GM21390 (cell line): ENCODE measurements at regions not wholly inside any gene's neighbourhood (a gene's known extent, or its start where the extent isn't known, plus 50 kb on each side); places are given as distances from the start of the nearest gene placed in this dataset.

ENCODE experiments used
- ATAC-seq: cut with Tn5 transposase; IDR thresholded peaks from one replicate; pipeline ENCODE4 v1.9.1; 2021; ENCODE audit not compliant: unreplicated experiment

DNA sequence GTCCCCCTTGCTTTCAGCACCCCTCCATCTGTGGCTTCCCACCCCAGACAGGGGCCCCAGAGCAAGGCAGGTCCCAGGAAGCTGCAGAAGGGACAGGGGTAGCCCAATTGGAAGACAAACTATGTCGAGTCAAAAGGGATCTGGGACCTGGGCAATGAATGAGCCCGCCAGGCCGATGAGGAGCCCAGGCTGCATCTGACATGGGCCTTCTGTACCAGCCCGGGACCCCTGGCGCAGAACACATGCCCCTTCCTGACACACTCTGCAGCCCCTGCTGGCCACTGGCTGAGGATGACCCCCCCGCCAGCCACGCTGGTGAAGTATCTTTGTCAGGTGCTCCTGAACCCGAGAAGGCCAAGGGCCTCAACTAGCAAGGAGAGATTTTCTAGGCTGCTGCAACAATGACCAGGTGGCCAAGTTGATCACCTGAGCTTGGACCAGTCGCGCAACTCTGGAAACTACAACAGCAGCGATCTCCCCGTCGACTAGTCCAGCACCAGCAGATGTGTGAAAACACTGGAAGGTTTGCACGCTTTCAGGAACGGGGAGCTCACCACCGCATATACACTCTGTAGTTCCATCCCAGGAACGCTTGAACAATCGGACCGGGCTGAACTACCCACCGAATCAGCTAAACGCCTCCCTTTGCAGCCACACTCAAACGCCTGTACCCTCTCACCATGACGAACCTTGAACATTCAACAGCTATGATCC is 119.0 kb downstream of the NCOR2 start:
- ATAC-seq, result no peak

DNA sequence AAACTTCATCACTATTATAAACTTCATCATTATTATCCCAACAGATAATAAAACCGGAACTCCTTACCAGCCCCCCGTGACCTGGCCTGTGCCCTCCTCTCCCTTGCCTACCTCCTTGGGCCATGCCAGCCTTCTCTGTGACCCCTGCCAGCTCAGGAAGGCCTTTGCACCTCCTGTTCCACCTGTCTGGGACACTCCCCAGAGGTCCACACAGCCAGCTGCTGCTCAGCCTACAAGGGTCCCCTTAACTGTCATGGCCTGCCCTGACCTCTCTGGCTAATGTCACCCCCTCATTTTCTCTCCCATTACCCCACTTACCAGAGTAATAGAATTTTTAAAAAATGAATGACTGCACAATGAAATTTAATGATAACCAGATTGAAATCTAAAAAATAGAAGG is 121.0 kb downstream of the NCOR2 start:
- no peak for ATAC-seq

DNA sequence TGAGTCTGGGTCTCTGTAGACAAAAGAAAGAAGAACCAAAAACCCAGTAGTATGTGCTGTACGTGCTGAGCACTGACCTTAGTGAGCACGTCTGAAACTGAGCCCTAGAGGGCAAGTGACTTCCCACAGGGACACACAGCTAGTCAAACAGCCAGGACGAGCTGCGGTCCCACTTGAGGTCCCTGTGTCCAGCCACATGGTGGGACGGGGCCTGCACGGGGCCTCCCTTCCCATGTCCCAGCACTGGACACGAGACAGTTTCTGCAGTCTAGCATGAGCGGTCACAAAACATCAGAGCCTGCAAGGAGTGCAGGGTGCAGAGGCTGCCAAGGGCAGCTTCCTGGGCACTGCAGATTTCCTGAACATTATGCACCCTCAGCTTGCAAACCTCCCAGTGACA is 121.6 kb downstream of the NCOR2 start:
- no peak for ATAC-seq

DNA sequence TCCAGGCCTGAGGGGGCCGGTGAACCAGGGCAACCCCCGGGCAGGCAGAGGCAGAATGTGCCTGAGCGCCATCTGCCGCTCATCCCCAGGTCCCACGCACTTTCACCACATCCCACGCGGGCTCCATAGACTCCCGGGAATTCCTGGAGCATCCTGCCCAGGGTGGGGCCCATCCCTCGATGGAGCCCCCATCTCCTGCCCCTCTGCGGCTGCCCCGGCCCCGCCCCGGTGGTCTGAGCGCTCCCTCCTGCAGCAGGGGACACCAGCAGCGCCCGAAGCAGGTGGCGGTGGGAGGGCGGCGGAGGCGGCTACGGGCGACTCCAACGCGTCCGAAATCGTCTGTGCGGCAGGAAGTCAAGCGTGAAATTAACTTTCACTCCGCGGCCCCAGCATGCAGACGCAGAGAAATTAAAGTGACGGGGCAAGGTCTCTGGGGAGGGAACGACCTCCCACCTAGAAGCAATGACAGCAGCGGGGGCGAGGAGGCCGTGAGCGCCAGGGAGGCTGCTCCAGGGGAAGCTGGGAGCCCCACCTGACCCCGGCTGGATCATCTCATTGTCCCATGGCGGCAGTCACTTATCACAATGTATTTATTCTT is 122.2 kb downstream of the NCOR2 start:
- no peak for ATAC-seq

DNA sequence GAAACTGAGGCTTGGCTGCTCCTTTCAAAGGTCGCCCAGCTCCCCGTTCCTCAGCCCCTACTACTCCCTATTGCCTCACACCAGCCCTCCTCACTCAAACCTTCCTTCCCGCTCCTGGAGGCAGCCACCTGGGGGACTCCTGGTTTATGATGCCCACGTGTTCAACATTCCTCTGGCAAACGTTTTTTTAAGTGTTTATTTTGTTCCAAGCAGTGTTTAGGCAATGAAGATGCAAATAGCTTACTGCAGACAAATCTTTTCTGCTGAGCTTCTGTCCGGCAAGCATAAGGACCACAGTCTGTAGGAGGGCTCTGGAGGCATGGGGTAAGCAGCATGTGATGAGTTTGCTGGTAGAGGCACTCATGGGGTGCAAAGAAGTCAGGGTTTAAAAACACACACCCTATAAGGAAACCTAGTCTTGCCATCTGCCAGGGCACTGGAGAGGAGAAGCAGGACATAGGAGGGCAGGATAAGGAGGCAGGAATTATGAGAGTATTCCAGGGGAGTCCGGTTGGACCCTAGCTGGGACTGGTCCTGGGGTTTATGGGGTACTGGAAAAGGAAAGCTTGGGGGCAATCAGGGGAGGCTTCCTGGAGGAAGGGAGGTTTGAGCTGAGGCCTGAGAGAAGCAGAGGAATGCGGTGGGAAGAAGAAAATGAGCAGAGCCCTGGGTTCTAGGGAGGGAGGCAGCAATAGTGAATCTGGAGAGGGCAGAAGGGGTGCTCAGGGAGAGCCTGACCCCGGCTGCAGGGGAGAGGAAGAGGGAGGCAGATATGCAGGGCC is 123.3 kb downstream of the NCOR2 start:
- no peak for ATAC-seq

DNA sequence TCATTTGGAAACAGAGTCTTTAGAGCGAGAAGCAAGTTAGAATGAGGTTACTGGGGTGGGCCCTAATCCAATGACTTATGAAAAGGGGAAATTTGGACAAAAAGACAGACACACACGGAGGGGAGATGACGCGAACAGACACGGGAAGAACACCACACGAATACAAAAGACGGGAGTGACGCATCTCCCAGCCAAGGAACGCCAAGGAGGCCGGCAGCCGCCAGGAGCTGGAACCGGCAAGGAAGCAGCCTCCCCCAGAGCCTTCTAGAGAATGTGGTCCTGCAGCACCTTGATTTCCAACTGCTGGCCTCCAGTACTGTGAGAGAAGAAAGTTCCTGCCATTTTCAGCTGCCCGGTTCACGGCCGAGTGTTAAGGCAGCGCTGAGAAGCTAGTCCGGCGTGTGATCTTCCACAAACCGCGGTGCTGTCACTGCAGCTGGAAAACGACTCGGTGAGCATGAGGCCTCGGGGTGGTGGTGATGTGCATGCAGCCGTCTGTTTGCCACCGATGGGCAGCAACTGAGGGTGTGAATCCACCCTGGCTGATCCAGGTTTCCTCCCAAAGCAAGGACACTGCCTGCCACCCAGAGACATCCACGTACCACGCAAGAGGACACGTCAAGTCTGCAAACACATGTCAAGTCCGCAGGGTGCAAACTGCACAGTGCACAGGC is 124.5 kb downstream of the NCOR2 start:
- ATAC-seq, result no peak

DNA sequence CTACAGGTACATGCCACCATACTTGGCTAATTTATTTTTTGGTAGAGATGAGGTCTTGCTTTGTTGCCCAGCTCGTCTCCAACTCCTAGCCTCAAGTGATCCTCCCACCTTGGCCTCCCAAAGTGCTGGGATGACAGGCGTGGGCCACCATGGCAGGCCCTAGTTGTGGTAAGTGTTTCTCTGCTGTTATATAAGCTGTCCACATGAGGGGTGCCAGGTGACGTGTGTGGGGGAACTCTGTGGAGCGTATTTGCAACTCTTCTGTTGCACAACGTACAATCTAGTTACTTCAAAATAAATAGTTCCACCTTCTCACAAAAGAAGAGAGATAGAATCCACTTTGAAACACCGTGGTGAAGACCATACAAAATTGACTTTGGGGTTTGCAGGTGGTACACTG is 125.1 kb downstream of the NCOR2 start:
- ATAC-seq, result no peak

DNA sequence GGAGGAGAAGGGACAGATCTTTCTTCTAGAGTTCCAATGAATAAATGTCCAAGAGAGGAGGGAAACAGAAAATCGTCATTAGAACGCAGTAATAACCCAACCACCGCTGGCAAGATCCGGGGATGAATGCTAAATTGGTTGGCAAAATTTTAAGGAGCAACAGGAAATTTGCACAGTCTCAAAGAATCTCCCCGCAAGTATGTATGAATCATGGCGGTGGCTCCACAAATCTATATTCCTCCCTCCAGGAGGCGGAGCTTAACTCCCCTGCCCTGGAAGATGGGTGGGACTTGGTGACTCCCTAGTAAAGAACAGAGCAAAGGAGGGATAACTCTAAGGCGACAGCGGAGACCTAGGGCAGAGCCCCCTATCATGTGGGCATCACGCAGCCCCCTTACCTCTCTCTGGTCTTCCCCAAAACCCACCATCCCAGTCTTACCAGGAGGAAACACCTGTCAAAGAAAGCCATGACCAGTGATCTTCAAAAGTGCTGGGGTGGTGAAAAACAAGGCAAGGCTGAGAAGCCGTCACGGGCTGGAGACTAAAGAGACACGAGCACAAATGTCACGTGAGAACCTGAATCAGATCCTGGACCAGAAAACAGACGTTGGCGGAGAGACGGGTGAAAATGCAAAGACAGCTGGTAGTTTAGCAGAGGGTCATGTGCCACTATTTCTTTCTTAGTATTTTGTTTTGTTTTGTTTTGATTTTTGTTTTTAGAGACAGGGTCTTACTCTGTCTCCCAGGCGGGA is 125.8 kb downstream of the NCOR2 start:
- no peak for ATAC-seq

DNA sequence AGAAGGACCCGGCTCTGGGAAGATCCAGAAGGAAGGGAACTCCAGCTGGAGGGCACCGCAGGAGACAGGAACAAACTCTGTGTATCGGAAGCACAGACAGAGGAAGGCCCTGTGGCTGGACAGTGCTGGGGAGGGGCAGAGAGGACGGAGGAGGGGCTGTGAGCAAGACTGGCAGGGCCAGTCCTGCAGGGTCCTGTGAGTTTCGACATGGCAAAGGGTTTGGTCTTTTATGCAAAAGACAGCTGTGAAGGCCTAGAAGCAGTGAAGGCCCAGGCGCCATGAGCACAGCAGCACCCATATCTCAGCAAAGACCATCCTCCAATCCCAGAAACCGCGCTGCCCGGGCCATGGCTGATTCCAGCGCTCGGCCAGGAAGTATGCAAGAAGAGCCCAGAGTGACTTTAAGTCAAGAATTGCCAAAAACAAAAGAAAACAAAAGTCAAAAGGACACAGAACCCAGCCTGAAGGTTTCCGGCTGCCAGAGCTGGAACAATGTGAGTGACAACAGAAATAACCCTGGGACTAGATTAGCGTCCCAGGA is 126.5 kb downstream of the NCOR2 start:
- no peak for ATAC-seq

DNA sequence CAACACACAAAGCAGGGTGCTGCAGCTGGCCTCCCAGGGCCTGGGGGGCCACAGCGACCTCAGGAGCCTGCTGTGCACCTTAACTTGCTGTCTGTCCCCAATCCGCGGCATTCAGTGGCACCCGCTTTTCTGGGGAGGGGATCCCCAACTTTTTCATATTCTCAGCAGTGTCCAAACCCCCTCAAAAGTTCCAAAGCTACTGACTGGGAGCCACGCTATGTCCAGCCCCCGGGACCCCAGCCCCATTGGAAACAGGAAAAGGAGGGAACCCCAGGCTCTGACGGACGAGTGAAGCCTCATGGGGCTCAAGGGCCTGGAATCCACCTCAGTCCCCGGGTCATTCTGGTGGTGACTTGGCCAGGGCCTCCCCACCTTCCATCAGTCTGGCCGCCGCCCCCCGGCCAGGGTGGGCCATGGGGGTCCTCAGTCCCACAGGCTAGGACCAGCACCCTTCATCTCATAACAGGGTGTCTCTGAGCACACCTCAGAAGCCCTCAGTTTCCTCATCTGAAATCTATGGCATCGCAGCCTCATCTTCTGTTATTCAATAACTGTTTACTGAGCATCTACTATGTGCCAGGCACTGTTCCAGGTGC is 127.3 kb downstream of the NCOR2 start:
- no peak for ATAC-seq

DNA sequence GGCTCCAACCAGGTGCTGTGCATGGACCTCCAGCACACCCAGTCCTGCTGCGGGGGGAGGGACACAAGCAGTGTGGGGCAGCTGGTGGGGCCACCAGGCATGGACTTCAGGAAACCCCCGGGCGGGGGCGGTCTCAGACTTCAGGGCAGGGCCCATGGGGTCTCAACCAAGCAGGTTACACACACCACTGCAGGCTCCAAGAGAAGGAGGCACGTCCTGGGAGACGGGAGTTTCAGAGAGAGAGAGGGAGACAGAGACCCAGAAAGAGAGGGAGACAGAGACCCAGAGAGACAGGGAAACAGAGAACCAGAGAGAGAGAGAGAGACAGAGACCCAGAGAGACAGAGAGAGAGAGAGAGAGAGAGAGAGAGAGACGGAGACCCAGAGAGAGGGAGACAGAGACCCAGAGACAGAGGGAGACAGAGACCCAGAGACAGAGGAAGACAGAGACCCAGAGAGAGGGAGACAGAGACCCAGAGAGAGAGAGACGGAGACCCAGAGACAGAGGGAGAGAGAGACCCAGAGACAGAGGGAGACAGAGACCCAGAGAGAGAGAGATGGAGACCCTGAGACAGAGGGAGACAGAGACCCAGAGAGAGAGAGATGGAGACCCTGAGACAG is 128.9 kb downstream of the NCOR2 start:
- ATAC-seq, result no peak

DNA sequence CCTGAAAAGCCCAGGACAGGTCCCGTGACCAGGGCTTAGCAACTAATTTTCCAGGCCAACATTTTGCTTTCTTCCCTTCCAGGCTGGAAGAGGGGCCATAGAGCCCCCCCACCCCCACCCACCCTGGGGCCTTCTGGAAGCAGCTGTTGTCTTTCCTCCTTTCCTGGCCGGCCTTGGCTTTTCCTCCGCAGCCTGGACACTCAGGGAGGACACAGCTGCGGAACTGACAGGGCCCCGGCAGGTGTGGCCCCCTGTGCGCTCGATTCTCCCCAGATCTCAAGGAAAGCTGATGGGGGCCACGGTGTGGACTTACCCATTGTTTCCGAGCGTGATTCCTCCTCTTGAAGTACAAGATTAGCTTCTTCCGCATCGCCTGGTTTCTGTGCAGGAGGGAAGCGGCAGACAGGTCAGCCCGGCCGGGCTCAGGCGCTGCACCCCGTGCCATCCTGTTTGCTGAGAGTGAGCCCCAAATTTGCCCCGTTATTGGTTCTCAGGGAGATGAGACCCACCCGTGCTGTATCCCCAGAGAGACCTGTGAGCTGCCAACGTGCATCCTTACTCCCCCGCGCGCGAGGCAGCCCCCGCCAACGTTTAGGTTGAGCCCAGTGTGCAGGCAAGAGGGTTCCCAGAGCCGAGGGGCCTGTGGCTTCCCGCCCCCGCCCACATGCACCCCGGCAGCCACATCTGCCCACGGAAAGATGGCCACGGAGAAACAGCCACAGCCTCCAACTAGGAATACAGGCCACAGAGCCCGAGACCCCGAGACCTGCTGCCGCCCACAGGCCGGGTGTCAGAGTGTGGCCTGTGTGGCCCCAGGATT is 129.6 kb downstream of the NCOR2 start:
- ATAC-seq, result no peak

DNA sequence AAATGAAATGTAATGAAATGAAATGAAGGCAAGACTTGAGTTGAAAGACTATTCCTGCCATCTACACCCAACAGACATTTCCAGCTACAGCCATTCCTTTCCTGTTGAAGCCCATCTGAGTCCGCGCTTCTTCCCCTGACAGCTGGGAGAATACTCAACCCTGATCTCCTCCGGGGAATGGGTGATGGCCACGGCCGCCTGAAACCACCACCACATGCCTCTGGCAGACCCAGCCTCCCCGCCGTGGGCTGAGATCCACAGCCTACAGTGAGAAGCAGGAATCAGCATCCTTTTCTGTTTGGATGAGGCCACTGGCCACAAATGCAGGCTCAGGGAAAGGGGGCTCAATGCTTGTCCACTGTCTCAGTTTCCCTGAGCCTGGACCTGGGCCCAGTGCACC is 130.3 kb downstream of the NCOR2 start:
- no peak for ATAC-seq

DNA sequence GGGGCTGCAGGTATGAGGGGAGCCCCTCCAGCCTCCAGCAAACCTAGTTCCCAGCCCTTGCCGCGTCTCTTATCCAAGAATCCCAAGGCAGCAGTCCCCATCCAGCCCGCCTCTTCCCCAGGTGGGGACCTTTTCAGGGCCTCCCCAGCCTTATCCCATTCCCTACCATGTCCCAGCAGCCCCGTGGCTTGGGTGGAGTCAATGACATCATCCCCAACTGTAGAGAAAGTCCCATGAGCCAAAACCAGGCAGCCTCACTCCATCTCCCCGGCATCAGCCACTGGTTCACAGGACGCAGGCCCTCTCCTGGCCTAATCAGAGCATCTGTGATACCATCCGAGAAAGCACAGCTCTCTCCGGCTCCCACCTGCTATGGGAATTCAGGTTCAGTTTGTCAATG is 131.0 kb downstream of the NCOR2 start:
- ATAC-seq, result no peak

DNA sequence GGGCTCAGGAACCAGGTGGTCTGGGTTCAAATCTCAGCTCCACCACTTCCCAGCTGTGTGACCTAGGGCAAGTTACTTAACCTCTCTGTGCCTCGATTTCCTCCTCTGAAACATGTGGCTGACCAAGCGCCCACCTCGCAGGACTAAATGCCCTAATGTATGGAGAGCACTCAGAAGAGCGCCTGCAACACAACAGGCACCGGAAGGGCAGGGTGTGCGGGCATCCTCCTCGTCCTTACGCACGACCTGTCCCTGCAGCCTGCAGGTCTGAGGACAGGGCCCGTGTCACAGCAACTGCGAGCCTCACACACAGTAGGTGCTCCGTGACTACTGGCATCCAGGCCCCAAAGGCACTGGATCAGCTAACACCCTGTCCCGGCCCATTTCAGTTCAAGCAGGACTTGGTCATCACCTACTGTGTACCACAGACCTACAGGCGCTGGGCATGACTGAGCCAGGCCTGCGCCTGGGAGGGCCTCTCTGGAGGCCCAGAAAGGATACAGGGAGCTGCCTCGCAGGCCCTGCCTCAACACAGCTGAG is 131.5 kb downstream of the NCOR2 start:
- ATAC-seq, result no peak

DNA sequence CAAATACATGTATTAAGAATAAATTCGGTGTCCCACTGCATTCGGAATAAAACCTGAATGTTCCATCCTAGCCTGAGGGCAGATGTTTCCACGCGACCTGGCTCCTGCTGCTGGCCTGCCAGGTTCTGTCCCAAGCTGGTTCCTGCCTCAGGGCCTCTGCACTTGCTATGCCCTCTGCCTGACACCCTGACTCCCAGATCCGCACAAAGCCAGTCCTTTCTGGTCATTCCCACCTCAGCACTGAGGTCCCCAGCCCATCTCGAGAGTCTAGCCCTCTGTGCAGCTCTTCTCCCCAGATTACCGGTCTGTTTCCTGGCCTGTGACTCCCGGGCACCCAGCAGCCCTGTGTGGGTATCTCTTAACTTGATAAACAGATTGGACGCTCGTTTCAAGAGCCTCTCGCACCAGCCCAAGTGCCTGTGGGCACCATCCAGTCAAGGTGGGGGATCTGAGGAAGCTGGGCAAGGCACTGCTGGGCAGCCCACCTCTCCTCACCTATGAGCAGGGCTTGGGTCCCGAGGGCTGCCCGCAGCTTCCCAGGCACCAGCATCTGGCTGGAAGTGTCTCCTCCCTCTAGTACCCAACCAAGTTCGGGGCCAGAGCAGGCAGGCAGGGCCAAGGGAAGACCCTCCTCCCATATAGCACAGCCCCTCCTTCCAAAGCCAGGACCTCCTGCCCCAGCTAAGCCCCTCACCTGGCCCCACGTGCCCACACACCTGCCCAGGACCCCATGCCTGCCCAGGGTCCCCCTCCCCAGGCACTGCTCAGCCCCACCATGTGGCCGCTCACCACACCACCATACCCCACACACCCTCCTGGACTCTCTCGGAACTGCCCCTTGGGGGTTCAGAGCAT is 132.2 kb downstream of the NCOR2 start:
- no peak for ATAC-seq

DNA sequence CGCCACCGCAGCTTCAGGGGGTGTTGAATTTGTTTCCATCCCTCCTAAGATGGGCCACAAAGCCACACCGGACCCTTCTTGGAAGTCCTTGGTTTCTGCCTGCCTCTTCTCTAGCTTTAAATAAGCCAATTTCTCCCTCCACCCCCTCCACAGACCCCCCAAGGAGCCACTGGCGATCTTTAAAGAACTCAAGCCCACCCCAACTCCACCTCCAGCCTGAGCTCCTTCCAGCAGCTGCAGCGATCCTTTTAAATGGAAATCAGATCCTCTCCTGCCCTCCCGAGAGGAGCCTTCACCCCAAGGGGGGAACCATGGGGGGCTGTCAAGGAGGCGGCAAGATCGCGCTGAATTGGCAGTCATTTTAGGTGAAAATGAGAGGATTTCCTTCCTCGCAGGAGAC is 133.1 kb downstream of the NCOR2 start:
- ATAC-seq, result no peak

DNA sequence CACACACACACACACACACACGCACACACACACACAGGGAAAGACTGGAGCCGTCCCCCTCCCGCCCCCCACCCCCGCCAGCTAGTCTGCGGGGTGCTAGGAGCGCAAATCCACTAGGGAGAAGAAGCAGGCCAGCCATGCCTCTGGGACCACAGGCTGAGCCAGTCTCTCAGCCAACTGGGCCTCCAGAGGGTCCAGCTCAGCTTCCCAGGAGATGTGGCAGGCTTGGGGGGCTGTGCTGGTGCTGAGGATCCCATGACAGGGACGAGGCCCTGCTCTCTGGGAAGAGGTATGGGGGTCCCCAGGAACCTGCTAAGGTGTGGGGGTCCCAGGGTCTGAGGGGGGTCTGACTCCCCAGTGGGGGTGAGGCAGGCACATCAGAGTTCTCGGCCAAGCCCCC is 133.5 kb downstream of the NCOR2 start:
- ATAC-seq, result no peak
